ENCODE measurements at regions not wholly inside any gene's neighbourhood (a gene's known extent, or its start where the extent isn't known, plus 50 kb on each side); places are given as distances from the start of the nearest gene placed in this dataset.

DNA sequence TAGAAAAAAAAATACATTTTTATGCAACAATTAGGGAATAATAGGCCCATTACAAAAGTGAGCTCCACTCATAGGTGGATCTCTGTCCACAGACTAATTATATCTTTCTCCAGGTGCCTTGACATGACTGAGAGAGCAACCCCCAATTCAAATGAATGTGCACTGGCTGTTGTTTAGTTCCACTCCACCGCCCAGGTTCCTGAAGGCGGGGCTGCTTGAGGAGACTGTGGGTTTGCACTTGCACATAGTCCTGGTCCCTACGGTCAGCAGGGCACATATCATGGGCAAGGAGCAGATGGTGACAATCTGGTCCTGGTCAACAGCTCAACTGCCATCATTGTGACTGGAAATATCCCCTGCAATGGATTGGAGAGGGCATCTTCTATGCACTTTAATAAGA, 195.6 kb upstream of the PWP1 start:
- TF ChIP-seq CTCF (conservative IDR thresholded peaks at IDR 0.05; ENCODE audit: low read length) (no peak), EZH2phosphoT487 (IDR thresholded peaks at IDR 0.05; ENCODE audit: borderline replicate concordance) (no peak)
